GM21528 (cell line): ENCODE measurements at regions not wholly inside any gene's neighbourhood (a gene's known extent, or its start where the extent isn't known, plus 50 kb on each side); places are given as distances from the start of the nearest gene placed in this dataset.

Source experiments
- ATAC-seq: cut with Tn5 transposase; IDR thresholded peaks from one replicate; pipeline ENCODE4 v1.9.1; 2021; ENCODE audit warnings: mild to moderate bottlenecking, moderate library complexity; ENCODE audit not compliant: unreplicated experiment, low FRiP score

- ATAC-seq = no peak
Measured at GRCh38 chr15:25932696-25933095, 69.6 kb upstream of the ATP10A start.

DNA sequence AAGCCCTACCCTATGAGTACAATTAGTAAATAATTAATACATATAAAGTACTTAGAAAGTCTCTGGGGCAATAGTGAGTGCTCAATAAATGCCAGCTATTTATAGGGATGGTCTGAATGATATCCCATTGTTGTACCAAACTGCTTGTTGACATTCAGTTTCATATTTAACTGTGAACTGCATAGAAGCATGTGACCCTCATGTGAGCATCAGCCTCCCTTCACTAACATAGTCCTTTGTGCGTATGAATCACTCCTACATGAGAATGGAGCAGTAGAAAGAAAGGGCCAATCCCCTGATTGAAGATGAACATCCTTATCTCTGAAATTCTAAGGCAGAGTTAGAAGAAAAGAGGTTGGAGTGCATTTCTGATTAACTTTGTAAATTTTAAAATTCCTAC lies 68.7 kb upstream of the ATP10A start:
- ATAC-seq = no peak

DNA sequence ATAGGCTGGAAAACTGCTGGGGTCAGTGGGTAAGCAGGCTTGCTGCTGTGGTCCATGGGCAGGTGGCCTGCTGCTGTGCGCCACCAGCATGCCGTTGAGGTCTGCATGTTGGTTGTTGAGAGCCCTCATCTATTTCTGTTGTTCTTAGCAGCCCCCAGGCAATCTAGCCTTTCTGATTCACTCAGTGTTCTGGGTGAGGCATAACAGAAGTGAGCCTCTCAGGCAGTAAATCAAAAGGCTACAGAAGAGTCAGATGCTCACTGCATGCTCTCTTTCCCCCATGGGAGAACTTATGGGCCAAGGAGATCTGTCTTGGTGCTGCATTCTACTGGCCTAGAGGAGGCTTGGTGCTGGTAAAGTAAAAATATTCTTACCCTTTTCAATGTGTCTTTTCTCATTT lies 67.8 kb upstream of the ATP10A start:
- ATAC-seq = no peak
